ENCODE measurements at regions not wholly inside any gene's neighbourhood (a gene's known extent, or its start where the extent isn't known, plus 50 kb on each side); places are given as distances from the start of the nearest gene placed in this dataset.

DNA sequence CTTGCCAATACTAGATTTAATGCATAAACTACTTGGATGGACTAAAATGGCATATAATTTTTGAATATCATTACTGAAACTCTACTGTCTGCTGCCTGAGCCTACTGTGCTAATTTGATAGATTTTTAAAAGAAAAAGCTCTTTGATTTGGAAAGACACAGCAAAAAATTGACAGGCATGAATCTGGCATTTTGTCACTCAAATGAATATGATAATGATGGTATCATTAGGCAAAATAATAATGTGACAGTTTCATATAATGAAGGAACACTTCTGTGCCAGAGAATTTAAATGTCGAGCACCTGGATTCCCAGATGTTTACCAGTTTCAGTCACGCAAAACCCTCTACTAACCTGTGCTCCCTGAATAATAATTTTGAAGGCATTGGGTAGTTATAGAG, 60.0 kb upstream of the SLC13A1 start:
- no peak for TF ChIP-seq POLR2A (IDR thresholded peaks at IDR 0.05; ENCODE audit: extremely low read depth, insufficient read length)
- no peak for TF ChIP-seq MYC (IDR thresholded peaks at IDR 0.05; ENCODE audit: low read depth, low read length)
- TF ChIP-seq, protein P1, sequence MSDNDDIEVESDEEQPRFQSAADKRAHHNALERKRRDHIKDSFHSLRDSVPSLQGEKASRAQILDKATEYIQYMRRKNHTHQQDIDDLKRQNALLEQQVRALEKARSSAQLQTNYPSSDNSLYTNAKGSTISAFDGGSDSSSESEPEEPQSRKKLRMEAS (IDR thresholded peaks at IDR 0.05; ENCODE audit: low read depth, low read length) = no peak
- TF ChIP-seq, protein P2, sequence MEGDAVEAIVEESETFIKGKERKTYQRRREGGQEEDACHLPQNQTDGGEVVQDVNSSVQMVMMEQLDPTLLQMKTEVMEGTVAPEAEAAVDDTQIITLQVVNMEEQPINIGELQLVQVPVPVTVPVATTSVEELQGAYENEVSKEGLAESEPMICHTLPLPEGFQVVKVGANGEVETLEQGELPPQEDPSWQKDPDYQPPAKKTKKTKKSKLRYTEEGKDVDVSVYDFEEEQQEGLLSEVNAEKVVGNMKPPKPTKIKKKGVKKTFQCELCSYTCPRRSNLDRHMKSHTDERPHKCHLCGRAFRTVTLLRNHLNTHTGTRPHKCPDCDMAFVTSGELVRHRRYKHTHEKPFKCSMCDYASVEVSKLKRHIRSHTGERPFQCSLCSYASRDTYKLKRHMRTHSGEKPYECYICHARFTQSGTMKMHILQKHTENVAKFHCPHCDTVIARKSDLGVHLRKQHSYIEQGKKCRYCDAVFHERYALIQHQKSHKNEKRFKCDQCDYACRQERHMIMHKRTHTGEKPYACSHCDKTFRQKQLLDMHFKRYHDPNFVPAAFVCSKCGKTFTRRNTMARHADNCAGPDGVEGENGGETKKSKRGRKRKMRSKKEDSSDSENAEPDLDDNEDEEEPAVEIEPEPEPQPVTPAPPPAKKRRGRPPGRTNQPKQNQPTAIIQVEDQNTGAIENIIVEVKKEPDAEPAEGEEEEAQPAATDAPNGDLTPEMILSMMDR (IDR thresholded peaks at IDR 0.05; ENCODE audit: low read depth, low read length) = no peak
- DNase-seq (ENCODE audit: low read depth) = no peak
- no peak overlapping the region for H3K4me3 ChIP-seq (ENCODE audit: low read depth, low read length)

Measured in NB4 (cell line).